Ascending aorta (tissue), 2 donors: ENCODE measurements at regions not wholly inside any gene's neighbourhood (a gene's known extent, or its start where the extent isn't known, plus 50 kb on each side); places are given as distances from the start of the nearest gene placed in this dataset.

ENCODE experiments used
- DNase-seq, 2 donors: peaks; one replicate each; pipeline ENCODE4 v3.0.0-alpha.2; 2019; ENCODE audit warnings: low spot score in 2 of 2
- H3K27ac ChIP-seq, 2 donors: fragments of 200-600 bp; sonication (generic); one replicate each; pipeline ENCODE4 v1.5.1; 2016 to 2017; ENCODE audit warnings: mild to moderate bottlenecking in 1 of 2
- H3K27me3 ChIP-seq: fragments of 200-600 bp; sonication (generic); one replicate; pipeline ENCODE4 v1.5.1; 2017
- H3K36me3 ChIP-seq, 2 donors: fragments of 200-600 bp; sonication (generic); one replicate each; pipeline ENCODE4 v1.5.1; 2016
- H3K4me1 ChIP-seq, 2 donors: fragments of 200-600 bp; sonication (generic); one replicate each; pipeline ENCODE4 v1.5.1; 2016 to 2017; ENCODE audit warnings: mild to moderate bottlenecking in 1 of 2
- H3K4me3 ChIP-seq, 2 donors: fragments of 200-600 bp; sonication (generic); one replicate each; pipeline ENCODE4 v1.5.1; 2016 to 2017; ENCODE audit warnings: mild to moderate bottlenecking in 1 of 2
- H3K9me3 ChIP-seq, 2 donors: fragments of 200-600 bp; sonication (generic); one replicate each; pipeline ENCODE4 v1.5.1; 2016
- CTCF ChIP-seq, 3 experiments: fragments of 200-600 bp in 2 of 3; fragments of 450-650 bp in 1 of 3; sonication (generic) in 2 of 3; IDR thresholded peaks; one replicate each; pipeline ENCODE4 v1.5.1; 2016 to 2019; ENCODE audit warnings: antibody characterized with exemption in 3 of 3, mild to moderate bottlenecking in 1 of 3, moderate library complexity in 1 of 3
- intact Hi-C: fragments of 100-400 bp; cut with DNase I; formaldehyde crosslinking; loops from one replicate; pipeline ENCODE4 v1.15.1; 2023

DNA sequence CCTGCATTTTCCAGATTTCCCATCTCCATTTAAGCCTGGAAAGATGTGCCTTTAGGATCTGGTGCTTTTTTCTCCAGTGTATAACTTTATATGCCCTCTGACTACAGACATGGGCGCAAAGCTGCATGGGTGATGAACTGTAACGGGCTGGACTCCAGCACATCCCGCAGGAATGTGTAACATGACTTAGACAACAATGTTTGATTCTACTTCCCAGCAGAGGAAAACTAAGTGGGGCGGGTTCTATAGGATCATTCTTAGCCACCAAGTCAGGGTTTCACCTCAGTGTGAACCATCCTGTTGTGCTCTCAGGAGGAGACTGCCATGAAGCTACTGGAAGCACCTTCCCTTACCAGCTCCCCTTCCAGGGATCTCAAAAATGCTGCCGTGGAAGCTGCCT lies 93.2 kb upstream of the SERP2 start:
- H3K27me3 ChIP-seq: no peaks in the 10 kb centered on the region
- no peaks in the 10 kb centered on the region for H3K9me3 ChIP-seq
- H3K4me1 ChIP-seq: peaks cover 0 to 3% of the 10 kb centered on the region in 2 donors
- DNase-seq: no peak
- no peak overlapping the region for H3K27ac ChIP-seq
- no peak overlapping the region for H3K4me3 ChIP-seq
- intact Hi-C loops: no loop called here
- TF ChIP-seq CTCF (IDR thresholded peaks at IDR 0.05): no peak
- H3K36me3 ChIP-seq: no peaks in the 10 kb centered on the region

DNA sequence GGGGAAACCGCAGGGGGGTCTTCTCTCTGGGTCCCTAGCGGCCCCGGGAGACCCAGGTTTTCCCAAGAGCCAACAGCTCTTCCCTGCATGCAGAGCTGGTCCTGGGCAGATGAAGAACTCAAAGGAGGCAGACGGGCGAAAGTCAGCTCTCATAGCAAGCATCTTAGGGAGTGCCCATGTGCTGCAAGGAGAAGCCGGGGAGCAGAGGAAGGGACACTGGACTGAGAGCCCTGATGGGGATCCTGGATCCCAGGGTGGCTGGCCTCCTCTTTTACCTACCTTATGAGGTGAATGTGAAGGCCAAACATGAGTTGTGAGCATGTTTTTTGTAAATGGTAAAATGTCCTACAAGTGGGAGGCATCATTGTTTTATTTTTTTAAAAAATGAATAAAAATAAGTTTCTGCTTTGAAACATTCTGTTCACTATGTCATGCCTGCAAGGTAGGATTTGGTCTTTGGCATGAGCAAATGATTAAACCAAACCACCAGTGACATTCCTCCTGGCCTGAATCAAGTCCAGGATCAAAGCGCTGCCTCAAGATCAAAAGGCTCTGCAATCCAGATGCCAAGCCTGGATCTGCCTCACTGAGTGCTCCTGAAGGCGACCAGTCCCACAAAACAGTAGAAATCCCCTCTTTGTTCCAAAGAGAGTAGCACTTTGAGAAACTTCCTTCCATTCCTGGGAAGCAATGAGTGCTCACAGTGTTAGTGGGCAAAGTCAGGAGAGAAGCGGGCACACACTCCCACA lies 92.2 kb upstream of the SERP2 start:
- TF ChIP-seq CTCF (IDR thresholded peaks at IDR 0.05): no peak
- no peak overlapping the region for H3K4me3 ChIP-seq
- intact Hi-C loops: no loop called here

DNA sequence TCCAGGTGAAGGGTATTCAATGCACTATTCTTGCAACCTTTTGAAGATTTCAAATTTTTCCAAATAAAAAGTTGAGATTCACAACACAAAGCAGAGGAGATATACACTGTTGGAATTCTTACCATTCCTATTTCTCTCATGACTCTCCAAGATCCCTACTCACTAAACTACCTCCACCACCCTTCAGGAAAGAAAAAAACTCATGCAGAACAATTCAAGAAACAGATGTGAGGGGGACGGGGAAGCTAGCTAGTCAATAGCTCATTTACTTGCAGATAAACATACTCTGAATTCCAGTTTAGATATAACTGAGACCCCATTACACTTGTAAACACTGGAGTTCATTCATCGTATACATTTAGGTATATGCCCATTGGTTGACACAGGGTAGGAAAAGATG lies 90.0 kb upstream of the SERP2 start:
- no peak for TF ChIP-seq CTCF (IDR thresholded peaks at IDR 0.05)
- intact Hi-C loops: no loop called here

More for the DNA sequence above, 92.2 kb upstream of the SERP2 start:
- no peak overlapping the region for H3K27ac ChIP-seq
- no peak for DNase-seq
- H3K4me1 ChIP-seq: no peaks in the 10 kb centered on the region
- no peaks in the 10 kb centered on the region for H3K36me3 ChIP-seq
- H3K27me3 ChIP-seq: no peaks in the 10 kb centered on the region
- H3K9me3 ChIP-seq: no peaks in the 10 kb centered on the region

GRCh38 chr13:44287958-44288357 lies 85.7 kb upstream of the SERP2 start:
- Histone ChIP-seq H3K4me3 (no peak overlapping the region), H3K36me3 (no peaks in the 10 kb centered on the region), H3K9me3 (no peaks in the 10 kb centered on the region), H3K27me3 (no peaks in the 10 kb centered on the region), H3K4me1 (peaks cover 0 to 11% of the 10 kb centered on the region in 2 donors), H3K27ac (no peak overlapping the region)
- TF ChIP-seq CTCF (IDR thresholded peaks at IDR 0.05): no peak
- intact Hi-C loops: no loop called here
- no peak for DNase-seq

More for the DNA sequence above, 90.0 kb upstream of the SERP2 start:
- Histone ChIP-seq H3K4me1 (peaks cover 0 to 6% of the 10 kb centered on the region in 2 donors), H3K36me3 (no peaks in the 10 kb centered on the region), H3K4me3 (no peak overlapping the region), H3K9me3 (no peaks in the 10 kb centered on the region), H3K27ac (no peak overlapping the region), H3K27me3 (no peaks in the 10 kb centered on the region)
- DNase-seq: no peak

- Histone ChIP-seq H3K4me1 (peaks cover 3 to 31% of the 10 kb centered on the region in 2 donors), H3K36me3 (no peaks in the 10 kb centered on the region), H3K27me3 (no peaks in the 10 kb centered on the region), H3K4me3 (no peak overlapping the region), H3K9me3 (no peaks in the 10 kb centered on the region), H3K27ac (no peak overlapping the region)
- no peak for TF ChIP-seq CTCF (IDR thresholded peaks at IDR 0.05)
- intact Hi-C loops: no loop called here
- peak in 1 of 2 donors; percentile 43 for DNase-seq
Measured at GRCh38 chr13:44292545-44292944, 81.1 kb upstream of the SERP2 start.
